ENCODE measurements at regions not wholly inside any gene's neighbourhood (a gene's known extent, or its start where the extent isn't known, plus 50 kb on each side); places are given as distances from the start of the nearest gene placed in this dataset.

DNA sequence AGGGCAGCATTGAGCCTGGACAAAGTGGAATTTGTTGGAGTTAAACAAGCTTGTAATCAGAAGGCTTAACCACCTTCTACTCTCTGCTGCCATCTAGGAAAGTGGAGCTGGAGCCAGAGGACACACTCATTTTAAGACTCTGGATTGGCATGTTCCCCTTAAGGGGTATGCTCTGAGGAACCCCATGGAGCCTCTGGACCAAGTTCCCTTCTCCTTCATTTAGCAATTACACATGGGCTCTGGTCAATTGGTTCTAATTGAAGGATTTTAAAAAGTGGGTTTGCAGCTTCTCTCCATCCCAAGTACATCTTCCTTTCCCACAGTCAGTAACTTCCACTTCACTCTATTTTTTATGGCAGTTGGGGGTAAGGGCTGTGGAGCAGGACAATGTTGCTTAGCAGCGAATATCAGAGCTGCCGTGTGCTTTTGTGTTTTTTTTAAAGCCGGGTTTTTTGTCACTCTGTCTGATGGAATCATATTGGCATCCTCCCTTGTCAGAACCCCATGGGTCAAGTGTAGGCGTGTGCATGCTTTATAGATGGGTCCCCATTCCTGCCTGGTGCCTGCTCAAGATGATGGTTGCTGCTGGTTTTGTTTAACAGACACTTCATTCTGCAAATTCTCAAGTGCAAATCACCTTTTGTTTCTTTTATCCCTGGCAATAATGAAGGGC is 330.7 kb upstream of the ADAMTSL1 start:
- no peaks in the 10 kb centered on the region for H4K20me1 ChIP-seq (ENCODE audit: low read depth, low read length)
- no peaks in the 10 kb centered on the region for H3K27me3 ChIP-seq (ENCODE audit: low read length)
- H3K36me3 ChIP-seq (ENCODE audit: low read length) = no peaks in the 10 kb centered on the region
- H2AFZ ChIP-seq (ENCODE audit: low read depth, low read length, severe bottlenecking) = no peak overlapping the region
- H3K9me2 ChIP-seq (replicated peaks; ENCODE audit: insufficient read depth, low read length) = no peaks in the 10 kb centered on the region
- no peaks in the 10 kb centered on the region for H3F3A ChIP-seq (ENCODE audit: insufficient read depth)
- no peaks in the 10 kb centered on the region; the same call in 1 of the 2 replicates for H3K9me3 ChIP-seq (ENCODE audit: insufficient read depth, low read length)
- no peak for TF ChIP-seq EZH2phosphoT487 (conservative IDR thresholded peaks at IDR 0.05; ENCODE audit: low read length)
- TF ChIP-seq CTCF (IDR thresholded peaks at IDR 0.05; ENCODE audit: insufficient read depth, low read length, poor library complexity, severe bottlenecking) = no peak
- H3K9ac ChIP-seq (ENCODE audit: low read length) = no peak overlapping the region
- H3K4me3 ChIP-seq (ENCODE audit: insufficient read depth, low read length, poor library complexity, severe bottlenecking) = no peak overlapping the region
- H3K4me2 ChIP-seq (ENCODE audit: low read depth, low read length, poor library complexity, severe bottlenecking) = no peak overlapping the region
- no peak overlapping the region for H3K27ac ChIP-seq (ENCODE audit: low read depth, low read length)
- no peaks in the 10 kb centered on the region for H3K79me2 ChIP-seq (ENCODE audit: insufficient read depth, low read length)

- Histone ChIP-seq H4K20me1 (ENCODE audit: low read depth, low read length) (no peaks in the 10 kb centered on the region), H3F3A (ENCODE audit: insufficient read depth) (no peaks in the 10 kb centered on the region), H3K27me3 (ENCODE audit: low read length) (no peaks in the 10 kb centered on the region), H3K36me3 (ENCODE audit: low read length) (no peaks in the 10 kb centered on the region), H3K9ac (ENCODE audit: low read length) (no peak overlapping the region), H3K9me3 (ENCODE audit: insufficient read depth, low read length) (no peaks in the 10 kb centered on the region; the same call in 1 of the 2 replicates), H3K79me2 (ENCODE audit: insufficient read depth, low read length) (no peaks in the 10 kb centered on the region), H3K4me3 (ENCODE audit: insufficient read depth, low read length, poor library complexity, severe bottlenecking) (no peak overlapping the region), H2AFZ (ENCODE audit: low read depth, low read length, severe bottlenecking) (no peak overlapping the region), H3K9me2 (replicated peaks; ENCODE audit: insufficient read depth, low read length) (no peaks in the 10 kb centered on the region), H3K27ac (ENCODE audit: low read depth, low read length) (no peak overlapping the region), H3K4me2 (ENCODE audit: low read depth, low read length, poor library complexity, severe bottlenecking) (no peak overlapping the region)
- TF ChIP-seq EZH2phosphoT487 (conservative IDR thresholded peaks at IDR 0.05; ENCODE audit: low read length) (no peak), CTCF (IDR thresholded peaks at IDR 0.05; ENCODE audit: insufficient read depth, low read length, poor library complexity, severe bottlenecking) (no peak)
Observed at GRCh38 chr9:18146329-18146728, 327.6 kb upstream of the ADAMTSL1 start.

DNA sequence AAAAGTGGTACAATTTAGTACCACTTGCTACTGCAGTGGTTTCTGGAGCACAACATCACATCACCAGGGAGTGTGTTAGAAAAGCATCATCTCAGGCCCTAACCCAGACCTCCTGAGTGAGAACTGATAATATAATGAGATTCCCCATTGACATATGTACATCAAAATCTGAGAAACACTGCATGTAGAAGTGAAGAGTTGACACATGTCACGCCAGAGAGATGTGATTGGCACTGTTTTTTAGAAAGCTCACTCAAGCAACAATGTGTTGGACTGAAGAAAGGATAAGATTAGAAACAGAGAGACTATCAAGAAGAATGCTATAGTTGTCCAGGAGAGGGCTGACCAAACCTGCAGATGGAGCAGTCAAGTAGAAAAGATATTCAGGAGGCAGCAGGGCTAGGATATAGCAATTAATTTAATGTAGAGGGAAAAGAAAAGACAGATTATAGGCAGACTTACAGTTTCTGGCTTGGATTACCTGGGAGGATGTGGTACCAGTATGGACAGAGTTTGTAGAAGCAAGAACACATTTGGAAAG is 324.4 kb upstream of the ADAMTSL1 start:
- Histone ChIP-seq H3K9me2 (replicated peaks; ENCODE audit: insufficient read depth, low read length) (no peaks in the 10 kb centered on the region), H3K79me2 (ENCODE audit: insufficient read depth, low read length) (no peaks in the 10 kb centered on the region), H3K36me3 (ENCODE audit: low read length) (no peaks in the 10 kb centered on the region), H3K4me2 (ENCODE audit: low read depth, low read length, poor library complexity, severe bottlenecking) (no peak overlapping the region), H3K9me3 (ENCODE audit: insufficient read depth, low read length) (no peaks in the 10 kb centered on the region; the same call in 1 of the 2 replicates), H4K20me1 (ENCODE audit: low read depth, low read length) (no peaks in the 10 kb centered on the region), H2AFZ (ENCODE audit: low read depth, low read length, severe bottlenecking) (no peak overlapping the region), H3K27ac (ENCODE audit: low read depth, low read length) (no peak overlapping the region), H3F3A (ENCODE audit: insufficient read depth) (no peaks in the 10 kb centered on the region), H3K27me3 (ENCODE audit: low read length) (no peaks in the 10 kb centered on the region), H3K9ac (ENCODE audit: low read length) (no peak overlapping the region), H3K4me3 (ENCODE audit: insufficient read depth, low read length, poor library complexity, severe bottlenecking) (no peak overlapping the region)
- TF ChIP-seq EZH2phosphoT487 (conservative IDR thresholded peaks at IDR 0.05; ENCODE audit: low read length) = no peak
- TF ChIP-seq CTCF (IDR thresholded peaks at IDR 0.05; ENCODE audit: insufficient read depth, low read length, poor library complexity, severe bottlenecking) = no peak

Data from SU-DHL-6 (cell line).